H1 (cell line): ENCODE measurements at regions not wholly inside any gene's neighbourhood (a gene's known extent, or its start where the extent isn't known, plus 50 kb on each side); places are given as distances from the start of the nearest gene placed in this dataset.

ENCODE experiments used
- CTCF ChIA-PET: fragments of 300-600 bp; sonication (Branson Sonifier 250); formaldehyde crosslinking; loops from one replicate; lab custom pipeline; 2021; ENCODE audit not compliant: partially characterized antibody; lab: Charles Lee
- POLR2A ChIA-PET: fragments of 300-600 bp; sonication (Branson Sonifier 250); formaldehyde crosslinking; loops from one replicate; lab custom pipeline; 2021; ENCODE audit warnings: inconsistent platforms; ENCODE audit not compliant: partially characterized antibody; lab: Charles Lee
- DNase-seq, 2 experiments: peaks; one replicate each; pipeline versions ENCODE4 v3.0.0 to v3.0.0-alpha.2; 2010 to 2022; ENCODE audit warnings: low spot score in 2 of 2, low read depth in 1 of 2, mixed read lengths in 1 of 2
- FAIRE-seq: peaks from 2 replicates; lab custom pipeline; 2011; peaks lifted over from hg19 to GRCh38; lab: Jason Lieb, UNC
- H2AFZ ChIP-seq: 2 replicates; pipeline ENCODE4 v1.8.1; 2012; ENCODE audit warnings: low read length, inconsistent platforms
- H2AK5ac ChIP-seq: 2 replicates; pipeline ENCODE4 v1.6.1; 2013; ENCODE audit warnings: low read depth, low read length
- H2BK120ac ChIP-seq: replicated peaks from 2 replicates; pipeline ENCODE3; 2013; ENCODE audit warnings: low read depth, low read length, inconsistent platforms
- H2BK12ac ChIP-seq: 2 replicates; pipeline ENCODE4 v1.6.1; 2013; ENCODE audit warnings: low read depth, low read length
- H2BK15ac ChIP-seq: 2 replicates; pipeline ENCODE4 v1.6.1; 2013; ENCODE audit warnings: low read length
- H2BK20ac ChIP-seq: 2 replicates; pipeline ENCODE4 v1.6.1; 2013; ENCODE audit warnings: low read length
- H2BK5ac ChIP-seq: 2 replicates; pipeline ENCODE4 v1.6.1; 2013; ENCODE audit warnings: low read depth, low read length
- H3K14ac ChIP-seq: 2 replicates; pipeline ENCODE4 v1.6.1; 2013; ENCODE audit warnings: inconsistent platforms; ENCODE audit not compliant: insufficient read length
- H3K18ac ChIP-seq: 2 replicates; pipeline ENCODE4 v1.6.1; 2013; ENCODE audit warnings: low read length; ENCODE audit errors: extremely low read depth
- H3K23ac ChIP-seq: 2 replicates; pipeline ENCODE4 v1.6.1; 2013; ENCODE audit warnings: inconsistent platforms; ENCODE audit not compliant: insufficient read length
- H3K23me2 ChIP-seq: 2 replicates; pipeline ENCODE4 v1.6.1; 2013; ENCODE audit warnings: low read depth, low read length
- H3K27ac ChIP-seq: 2 replicates; pipeline ENCODE4 v1.6.1; 2011; ENCODE audit warnings: low read depth, low read length, inconsistent platforms
- H3K27me3 ChIP-seq, 4 experiments: replicated peaks in 1 of 4; 1 replicate in 1 of 4; 2 replicates in 3 of 4; pipeline versions ENCODE4 v1.6.1 to v1.8.1; 2011 to 2013; ENCODE audit warnings: low read length in 3 of 4, mild to moderate bottlenecking in 3 of 4, inconsistent platforms in 2 of 4, mixed read lengths in 2 of 4, moderate library complexity in 1 of 4; ENCODE audit not compliant: control insufficient read depth in 3 of 4, insufficient read depth in 3 of 4; ENCODE audit errors: extremely low read depth in 1 of 4
- H3K36me3 ChIP-seq, 4 experiments: 2 replicates each; pipeline versions ENCODE4 v1.6.1 to v1.8.1; 2011 to 2013; ENCODE audit warnings: mild to moderate bottlenecking in 4 of 4, low read length in 3 of 4, moderate library complexity in 2 of 4, control low read depth in 1 of 4, inconsistent platforms in 1 of 4; ENCODE audit not compliant: insufficient read depth in 4 of 4, control insufficient read depth in 2 of 4
- H3K4ac ChIP-seq: replicated peaks from 2 replicates; pipeline ENCODE3; 2013; ENCODE audit warnings: low read length, low read depth, mixed read lengths, inconsistent platforms; ENCODE audit not compliant: insufficient read length
- H3K4me1 ChIP-seq, 4 experiments: replicated peaks in 1 of 4; 1 replicate in 1 of 4; 2 replicates in 3 of 4; pipeline versions ENCODE4 v1.6.1 to v1.8.1; 2011 to 2013; ENCODE audit warnings: low read length in 3 of 4, inconsistent platforms in 2 of 4, mixed read lengths in 1 of 4; ENCODE audit not compliant: insufficient read depth in 4 of 4, control insufficient read depth in 3 of 4
- H3K4me2 ChIP-seq, 2 experiments: 2 replicates each; pipeline versions ENCODE4 v1.6.1 to v1.8.1; 2011 to 2013; ENCODE audit warnings: low read depth in 2 of 2, low read length in 2 of 2, control low read depth in 1 of 2, inconsistent platforms in 1 of 2, mild to moderate bottlenecking in 1 of 2; ENCODE audit not compliant: insufficient read depth in 1 of 2
- H3K4me3 ChIP-seq, 4 experiments: fragments of 200-600, 300-600 bp in 1 of 4; sonication (generic), shearing (Covaris generic), sonication (Bioruptor Twin) in 1 of 4; 2 replicates each; pipeline versions ENCODE4 v1.5.1 to v1.8.1; 2011 to 2016; ENCODE audit warnings: low read length in 4 of 4, low read depth in 3 of 4, control low read depth in 2 of 4, inconsistent platforms in 2 of 4, mild to moderate bottlenecking in 2 of 4, mixed read lengths in 1 of 4, moderate library complexity in 1 of 4; ENCODE audit not compliant: insufficient read depth in 2 of 4; ENCODE audit errors: extremely low read depth in 1 of 4
- H3K56ac ChIP-seq: replicated peaks from 2 replicates; pipeline ENCODE3; 2013; ENCODE audit warnings: low read depth, mild to moderate bottlenecking, mixed read lengths, low read length, inconsistent platforms; ENCODE audit not compliant: insufficient read length
- H3K79me1 ChIP-seq: 2 replicates; pipeline ENCODE4 v1.6.1; 2013; ENCODE audit warnings: low read depth, low read length, control low read depth
- H3K79me2 ChIP-seq, 2 experiments: 2 replicates each; pipeline versions ENCODE4 v1.6.1 to v1.8.1; 2012 to 2013; ENCODE audit warnings: low read length in 2 of 2, mild to moderate bottlenecking in 2 of 2, inconsistent platforms in 1 of 2; ENCODE audit not compliant: insufficient read depth in 2 of 2, control insufficient read depth in 1 of 2
- H3K9ac ChIP-seq, 4 experiments: replicated peaks in 1 of 4; 1 replicate in 1 of 4; 2 replicates in 3 of 4; pipeline versions ENCODE4 v1.6.1 to v1.8.1; 2011 to 2013; ENCODE audit warnings: low read depth in 3 of 4, low read length in 3 of 4, control low read depth in 2 of 4, mild to moderate bottlenecking in 2 of 4, moderate library complexity in 2 of 4, inconsistent platforms in 1 of 4; ENCODE audit errors: extremely low read depth in 1 of 4
- H3K9me3 ChIP-seq, 2 experiments: 2 replicates each; pipeline versions ENCODE4 v1.6.1 to v1.8.1; 2012 to 2013; ENCODE audit warnings: mild to moderate bottlenecking in 2 of 2, moderate library complexity in 2 of 2, control low read depth in 1 of 2, inconsistent platforms in 1 of 2, low read depth in 1 of 2, low read length in 1 of 2, mixed read lengths in 1 of 2; ENCODE audit not compliant: insufficient read depth in 2 of 2
- H4K20me1 ChIP-seq, 2 experiments: replicated peaks in 1 of 2; 2 replicates each; pipeline versions ENCODE3 to v1.8.1; 2011 to 2013; ENCODE audit warnings: inconsistent platforms in 2 of 2, low read length in 2 of 2, mild to moderate bottlenecking in 1 of 2; ENCODE audit not compliant: insufficient read depth in 2 of 2, control insufficient read depth in 1 of 2
- H4K5ac ChIP-seq: 2 replicates; pipeline ENCODE4 v1.6.1; 2013; ENCODE audit warnings: low read length, low read depth, mixed read lengths, inconsistent platforms; ENCODE audit not compliant: insufficient read length
- H4K8ac ChIP-seq: 2 replicates; pipeline ENCODE4 v1.8.0; 2013; ENCODE audit warnings: mild to moderate bottlenecking, moderate library complexity, low read length, inconsistent platforms; ENCODE audit not compliant: insufficient read depth; ENCODE audit errors: extremely low read depth
- H4K91ac ChIP-seq: replicated peaks from 2 replicates; pipeline ENCODE3; 2013; ENCODE audit warnings: low read length, mixed read lengths, inconsistent platforms; ENCODE audit not compliant: insufficient read length
- CBX5 ChIP-seq: fragments of 300-800, 300-1000 bp; sonication (generic); IDR thresholded peaks from 2 replicates; pipeline ENCODE4 v1.7.1; 2016; ENCODE audit warnings: antibody characterized with exemption, low read length, low read depth
- CHD2 ChIP-seq: IDR thresholded peaks from 2 replicates; pipeline ENCODE4 v1.6.1; 2012; ENCODE audit warnings: low read length, improper control_type of control experiment
- EZH2 ChIP-seq: fragments of 200-600 bp; sonication (generic); IDR thresholded peaks from 2 replicates; pipeline ENCODE4 v1.7.1; 2012; ENCODE audit warnings: low read depth, mild to moderate bottlenecking, moderate library complexity, low read length, inconsistent platforms; ENCODE audit not compliant: severe bottlenecking
- FOSL1 ChIP-seq: IDR thresholded peaks from 2 replicates; pipeline ENCODE4 v1.6.1; 2011; ENCODE audit warnings: mild to moderate bottlenecking, low read depth, low read length, moderate library complexity; ENCODE audit not compliant: insufficient read depth
- GTF2F1 ChIP-seq: IDR thresholded peaks from 2 replicates; pipeline ENCODE4 v1.6.1; 2012; ENCODE audit warnings: low read depth, low read length, improper control_type of control experiment, borderline replicate concordance
- JUND ChIP-seq: IDR thresholded peaks from 2 replicates; pipeline ENCODE4 v1.6.1; 2011; ENCODE audit warnings: mild to moderate bottlenecking, improper control_type of control experiment, low read length
- NANOG ChIP-seq: IDR thresholded peaks from 2 replicates; pipeline ENCODE4 v1.6.1; 2011; ENCODE audit warnings: low read length, low read depth, mild to moderate bottlenecking, inconsistent platforms; ENCODE audit not compliant: insufficient read depth, poor library complexity, severe bottlenecking
- NRF1 ChIP-seq: IDR thresholded peaks from 2 replicates; pipeline ENCODE4 v1.6.1; 2011; ENCODE audit warnings: mild to moderate bottlenecking, low read depth, low read length, improper control_type of control experiment
- SIN3A ChIP-seq, 2 experiments: IDR thresholded peaks in 1 of 2; conservative IDR thresholded peaks in 1 of 2; 2 replicates each; pipeline ENCODE4 v1.6.1; 2011 to 2012; ENCODE audit warnings: low read length in 2 of 2, improper control_type of control experiment in 1 of 2, low read depth in 1 of 2, mild to moderate bottlenecking in 1 of 2
- SIRT6 ChIP-seq: IDR thresholded peaks from one replicate; pipeline ENCODE4 v1.7.1; 2012; ENCODE audit warnings: low read length, inconsistent platforms
- SP4 ChIP-seq: IDR thresholded peaks from 2 replicates; pipeline ENCODE4 v1.6.1; 2012; ENCODE audit warnings: low read length, inconsistent platforms
- TBP ChIP-seq: IDR thresholded peaks from 2 replicates; pipeline ENCODE4 v1.6.1; 2011; ENCODE audit warnings: low read depth, low read length, improper control_type of control experiment
- WGBS, 2 experiments: shearing (Covaris generic) in 1 of 2; methylation state at CpG; one replicate each; pipeline versions ENCODE4 v1.1.6 to v1.1.7; 2013 to 2015; ENCODE audit warnings: low lambda C conversion rate in 2 of 2, mixed read lengths in 2 of 2, inconsistent platforms in 1 of 2, low coverage in 1 of 2, missing lambda C conversion rate in 1 of 2; ENCODE audit not compliant: insufficient replicate concordance in 2 of 2, insufficient coverage in 1 of 2, insufficient read length in 1 of 2; ENCODE audit errors: extremely low coverage in 1 of 2, missing lambda C conversion rate in 1 of 2; 5-methylcytosine and 5-hydroxymethylcytosine counted together

DNA sequence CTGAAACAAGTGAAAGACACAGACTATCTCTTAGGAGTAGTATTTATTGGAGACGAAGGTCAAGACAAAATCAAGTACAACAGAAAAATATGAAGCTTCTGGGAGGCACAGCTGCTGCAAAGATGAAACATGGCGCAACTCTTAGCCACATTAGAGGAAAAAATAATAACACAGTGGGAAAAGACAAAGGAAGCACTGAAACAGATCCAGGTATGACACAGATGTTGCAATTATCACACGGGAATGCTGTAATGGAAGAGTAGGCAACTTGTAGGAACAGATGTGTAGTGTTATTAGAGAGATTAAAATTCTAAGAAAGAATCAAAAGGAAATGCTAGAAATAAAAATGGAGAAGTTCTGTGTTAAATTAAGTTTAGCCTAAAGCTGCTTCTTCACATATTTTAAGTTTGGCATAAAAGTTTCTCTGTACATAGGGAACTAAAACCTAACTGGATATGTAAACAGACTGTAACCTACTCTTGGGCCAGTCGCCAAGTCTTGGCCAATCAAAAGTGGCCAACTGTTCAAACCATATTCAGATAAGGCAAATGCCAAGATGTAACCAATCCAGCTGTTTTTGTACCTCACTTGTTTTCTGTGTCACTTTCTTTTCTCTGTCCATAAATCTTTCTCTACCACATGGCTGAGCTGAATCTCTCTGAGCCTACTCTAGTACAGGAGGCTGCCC, 1132.0 kb upstream of the LRRTM3 start:
- no peak overlapping the region for H4K91ac ChIP-seq
- H3K4me1 ChIP-seq: no peaks in the 10 kb centered on the region
- no peak overlapping the region for H2BK5ac ChIP-seq
- H3K18ac ChIP-seq: no peak overlapping the region
- no peak for TF ChIP-seq GTF2F1
- no peak for TF ChIP-seq NANOG
- TF ChIP-seq SIN3A (conservative IDR thresholded peaks at IDR 0.05 in 1 of 2, IDR thresholded peaks at IDR 0.05 in 1 of 2; ENCODE audit: low read depth in 1 of 2, low read length in 2 of 2): no peak
- TF ChIP-seq NRF1: no peak
- no peak for TF ChIP-seq SP4
- no peak for TF ChIP-seq CHD2
- no peak for TF ChIP-seq FOSL1
- TF ChIP-seq JUND: no peak
- TF ChIP-seq EZH2: no peak
- no peak for TF ChIP-seq TBP
- TF ChIP-seq SIRT6: no peak
- no peak for TF ChIP-seq CBX5
- TF ChIP-seq, all 59 proteins: peak for 0
- no peak overlapping the region for H2BK15ac ChIP-seq
- 92% methylated on average over 4 of the region's 4 CpGs; no CpG with 5 or more reads in 1 of the 2 experiments for WGBS, 2 experiments
- no peak overlapping the region for H3K9ac ChIP-seq
- H4K20me1 ChIP-seq: no peaks in the 10 kb centered on the region
- H3K79me2 ChIP-seq: no peaks in the 10 kb centered on the region
- H3K27ac ChIP-seq: no peak overlapping the region
- no peak overlapping the region for H2BK120ac ChIP-seq
- H4K8ac ChIP-seq: no peak overlapping the region
- DNase-seq (no peak), FAIRE-seq (no peak)
- H3K56ac ChIP-seq: no peak overlapping the region
- H3K23me2 ChIP-seq: no peaks in the 10 kb centered on the region
- no peak overlapping the region for H2AK5ac ChIP-seq
- H3K27me3 ChIP-seq: no peaks in the 10 kb centered on the region
- no peak overlapping the region for H3K14ac ChIP-seq
- no peak overlapping the region for H3K4me3 ChIP-seq
- no peak overlapping the region for H4K5ac ChIP-seq
- H2AFZ ChIP-seq: no peak overlapping the region
- H2BK20ac ChIP-seq: no peak overlapping the region
- H3K4me2 ChIP-seq: no peak overlapping the region
- H3K9me3 ChIP-seq: no peaks in the 10 kb centered on the region
- POLR2A ChIA-PET: no interaction called here
- no peak overlapping the region for H2BK12ac ChIP-seq
- no peak overlapping the region for H3K4ac ChIP-seq
- CTCF ChIA-PET: no interaction called here
- H3K36me3 ChIP-seq: no peaks in the 10 kb centered on the region
- no peak overlapping the region for H3K23ac ChIP-seq
- H3K79me1 ChIP-seq: no peaks in the 10 kb centered on the region
